GM21381 (cell line): ENCODE measurements at regions not wholly inside any gene's neighbourhood (a gene's known extent, or its start where the extent isn't known, plus 50 kb on each side); places are given as distances from the start of the nearest gene placed in this dataset.
"Not testable (repeated sequence)": the region's sequence is repeated elsewhere in the genome, so short reads cannot be mapped to it uniquely, and the experiment has no call there.

Source experiments
- ATAC-seq: cut with Tn5 transposase; IDR thresholded peaks from one replicate; pipeline ENCODE4 v1.9.1; 2021; ENCODE audit warnings: mild to moderate bottlenecking, moderate library complexity; ENCODE audit not compliant: unreplicated experiment

DNA sequence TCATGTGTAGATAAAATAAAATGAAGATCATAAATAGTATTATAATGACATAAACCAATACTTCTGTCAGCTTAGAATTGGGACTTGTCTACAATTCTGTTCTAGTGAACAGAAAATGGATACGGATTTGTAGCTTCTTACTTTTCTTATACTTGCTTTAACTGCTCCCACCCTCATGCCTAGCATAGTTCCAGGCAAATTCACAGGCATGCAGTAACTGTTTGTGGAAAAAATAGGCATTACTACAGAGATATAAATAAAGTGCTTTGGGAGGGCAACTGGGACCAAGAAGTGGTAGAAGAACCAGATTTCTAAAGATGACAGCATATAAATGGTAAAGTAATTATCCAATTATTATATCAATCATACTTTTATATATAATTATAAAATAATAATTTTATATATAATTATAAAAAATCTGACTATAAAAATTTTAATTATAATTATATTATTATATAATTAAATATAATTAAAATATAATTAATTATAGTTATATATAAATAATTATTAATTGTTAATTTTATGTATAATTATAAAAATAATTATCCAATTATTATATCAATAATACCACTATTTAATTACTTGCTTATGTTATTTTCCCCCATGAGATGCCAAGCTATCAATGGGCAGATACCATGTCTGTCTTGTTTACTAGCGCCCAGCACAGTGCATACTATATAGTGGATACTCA, 144.1 kb downstream of the NOC3L start:
- no peak for ATAC-seq

DNA sequence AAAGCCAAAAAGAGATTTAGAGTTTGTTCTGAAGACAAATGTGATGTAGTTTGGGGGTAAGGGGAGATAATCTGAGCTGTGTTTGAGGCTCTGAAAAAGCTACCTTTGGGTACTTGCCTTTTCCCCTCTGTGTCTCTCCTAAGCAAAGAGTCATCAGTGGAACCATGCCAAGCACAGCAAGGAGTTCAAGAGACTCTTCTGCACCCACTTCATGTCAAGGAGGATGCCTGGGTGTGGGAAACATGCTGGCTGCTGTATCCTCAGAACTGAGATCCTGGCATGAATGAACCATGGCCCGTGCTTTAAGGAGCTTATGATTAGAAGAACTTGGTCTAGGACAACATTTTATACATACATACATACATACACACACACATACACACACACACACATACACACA, 142.9 kb downstream of the NOC3L start:
- ATAC-seq = no peak

DNA sequence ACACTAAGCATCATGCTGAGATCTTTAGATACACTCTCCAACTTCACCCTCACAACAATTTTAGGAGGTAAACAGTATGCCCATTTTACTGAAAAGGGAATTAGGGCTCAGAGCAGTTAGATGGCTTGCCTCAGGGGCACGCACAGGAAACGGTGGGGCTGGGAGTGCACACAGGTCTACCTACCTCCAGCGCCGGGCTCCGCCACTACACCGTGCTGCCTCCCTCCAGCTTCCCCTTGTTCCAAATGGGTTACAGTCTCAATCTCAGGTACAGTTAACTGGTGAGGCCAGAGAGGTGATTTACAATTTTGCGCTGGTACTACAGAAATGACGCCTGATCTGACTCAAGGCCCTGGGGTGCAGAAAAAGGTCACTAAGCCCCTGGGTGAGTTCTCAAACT, 142.0 kb downstream of the NOC3L start:
- no peak for ATAC-seq

DNA sequence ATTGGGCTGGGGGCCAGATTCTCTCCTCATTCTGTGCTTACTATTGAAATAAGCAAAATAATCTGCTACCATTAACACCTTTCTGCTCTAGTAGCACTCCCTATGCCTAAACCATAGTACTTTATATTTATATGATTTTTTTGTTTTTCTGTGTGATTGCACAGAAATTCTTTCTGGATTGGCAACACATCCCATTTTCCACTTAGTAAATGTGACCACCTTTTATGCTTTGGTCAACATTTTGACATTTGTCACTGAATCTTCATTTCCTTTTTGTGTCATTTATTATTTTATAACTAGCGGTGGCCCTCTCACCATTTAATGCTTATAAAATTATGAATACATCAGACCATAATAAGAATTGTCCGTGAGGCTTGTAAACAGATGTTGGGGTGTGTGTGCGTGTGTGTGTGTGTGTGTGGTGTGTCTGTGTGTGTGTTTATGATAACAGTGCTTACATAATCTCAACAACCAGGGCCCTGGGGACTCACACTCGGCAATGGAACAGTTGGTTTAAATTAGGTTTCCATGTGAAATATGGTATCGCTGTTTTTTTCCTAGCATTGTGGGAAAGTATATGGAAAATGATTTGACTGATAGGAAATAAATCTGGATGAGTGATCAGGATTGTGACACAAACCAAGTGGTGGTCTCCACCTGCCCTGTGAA, 138.9 kb downstream of the NOC3L start:
- no peak for ATAC-seq

DNA sequence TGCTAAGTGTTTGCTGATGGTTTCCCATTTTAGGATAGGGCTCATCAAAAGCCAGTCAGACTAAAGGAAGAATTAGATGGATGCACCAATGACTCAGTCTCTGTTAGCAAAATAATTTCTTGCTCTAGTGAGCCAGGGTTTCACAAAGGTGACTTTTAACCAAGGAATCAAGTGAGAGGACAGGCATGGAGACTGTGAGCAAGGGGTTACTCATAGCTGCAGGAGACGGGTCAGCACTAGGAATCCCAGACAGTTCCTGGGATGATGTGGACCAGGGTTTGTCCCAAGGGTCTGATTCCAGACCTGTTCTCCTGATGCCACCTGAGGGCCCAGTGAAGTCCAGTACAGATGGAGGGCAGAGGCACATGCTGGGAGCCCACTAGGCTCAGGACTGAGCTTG, 138.1 kb downstream of the NOC3L start:
- ATAC-seq = no peak

DNA sequence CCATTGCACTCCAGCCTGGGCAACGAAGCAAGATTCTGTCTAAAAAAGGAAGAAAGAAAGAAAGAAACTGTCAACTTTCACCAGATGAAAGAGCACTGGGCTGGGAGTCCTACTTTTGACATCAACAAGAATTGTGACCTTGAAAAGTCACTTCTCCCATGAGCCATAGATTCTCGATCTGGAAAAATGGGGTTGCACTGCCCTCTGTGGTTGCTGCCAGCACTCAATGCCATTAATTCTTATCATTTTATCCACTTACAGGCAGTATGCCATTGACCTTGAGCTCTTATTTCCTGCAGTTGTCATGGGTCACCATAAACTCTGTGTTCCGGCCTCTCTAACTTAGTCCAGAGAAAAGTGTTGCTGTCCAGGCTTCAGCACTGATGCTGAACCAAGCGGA, 137.2 kb downstream of the NOC3L start:
- ATAC-seq = no peak

DNA sequence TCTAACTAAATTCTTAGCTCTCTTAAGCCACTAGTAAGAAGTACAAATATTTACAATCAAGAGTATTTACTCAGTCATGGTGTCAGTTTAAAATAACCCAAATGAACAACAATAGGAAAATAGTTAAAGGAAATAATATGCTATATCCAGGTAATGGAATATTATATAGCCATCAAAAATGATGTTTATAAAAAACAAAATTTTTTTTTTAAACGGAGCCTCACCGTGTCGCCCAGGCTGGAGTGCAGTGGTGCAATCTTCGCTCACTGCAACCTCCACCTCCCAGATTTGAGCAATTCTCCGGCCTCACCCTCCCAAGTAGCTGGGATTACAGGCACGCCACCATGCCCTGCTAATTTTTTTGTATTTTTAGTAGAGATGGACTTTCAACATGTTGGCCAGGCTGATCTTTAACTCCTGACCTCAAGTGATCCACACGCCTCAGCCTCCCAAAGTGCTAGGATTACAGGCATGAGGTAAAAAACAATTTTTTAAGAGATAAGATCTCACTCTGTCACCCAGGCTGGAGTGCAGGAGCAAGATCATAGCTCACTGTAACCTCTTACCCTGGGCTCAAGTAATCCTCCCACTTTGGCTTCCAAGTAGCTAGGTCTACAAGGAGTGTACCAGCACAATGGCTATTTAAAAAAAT, 132.5 kb downstream of the NOC3L start:
- ATAC-seq = no peak

DNA sequence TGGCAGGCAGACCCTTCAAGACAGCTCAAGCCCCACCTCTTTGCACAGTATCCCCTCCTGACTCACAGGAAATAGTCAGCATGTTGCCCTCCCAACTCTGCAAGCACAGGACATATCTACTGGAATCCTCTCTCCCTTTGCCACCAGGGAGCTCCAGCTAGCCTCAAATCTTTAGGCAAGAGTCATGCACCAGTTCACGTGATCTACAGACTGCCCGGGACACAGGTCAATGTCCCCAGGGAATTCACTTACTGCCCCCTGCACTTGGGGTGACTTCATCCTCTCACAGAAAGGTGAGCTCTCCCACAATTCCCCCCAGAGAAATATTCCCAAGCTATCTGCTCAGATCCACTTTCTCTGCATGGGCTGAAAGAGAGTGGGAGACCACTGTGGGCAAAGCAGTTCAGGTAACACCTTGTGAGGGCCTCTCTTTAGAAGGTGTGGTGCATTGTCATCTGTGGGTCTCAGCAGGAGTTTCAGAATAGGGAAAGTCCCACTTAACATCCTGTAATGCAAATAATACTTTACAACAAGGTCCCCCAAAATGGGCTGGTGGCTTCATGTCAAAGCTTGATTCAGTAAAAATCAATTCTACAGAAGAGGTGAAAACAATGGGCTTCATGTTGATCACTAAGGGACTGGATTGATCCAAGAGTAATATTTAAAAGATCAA, 129.9 kb downstream of the NOC3L start:
- ATAC-seq = no peak

DNA sequence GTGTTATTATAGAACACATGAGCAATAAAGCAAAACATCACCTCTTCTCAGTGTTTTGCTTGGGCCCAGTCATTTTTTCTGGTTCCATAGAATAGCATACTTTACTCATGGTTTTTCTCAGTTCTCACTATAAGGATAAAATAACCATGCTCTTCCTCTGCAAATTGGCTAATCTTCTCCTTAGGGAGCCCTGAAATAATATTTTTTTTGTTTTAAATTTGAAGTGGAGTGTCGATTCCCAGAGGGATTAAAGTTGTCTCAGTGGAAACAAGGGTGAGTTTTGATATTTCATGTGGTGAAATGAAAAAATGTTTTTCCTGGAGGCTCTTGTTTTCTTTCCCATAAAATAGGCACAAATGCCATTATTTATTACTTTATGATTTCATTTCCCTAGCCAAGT, 127.3 kb downstream of the NOC3L start:
- ATAC-seq = no peak

DNA sequence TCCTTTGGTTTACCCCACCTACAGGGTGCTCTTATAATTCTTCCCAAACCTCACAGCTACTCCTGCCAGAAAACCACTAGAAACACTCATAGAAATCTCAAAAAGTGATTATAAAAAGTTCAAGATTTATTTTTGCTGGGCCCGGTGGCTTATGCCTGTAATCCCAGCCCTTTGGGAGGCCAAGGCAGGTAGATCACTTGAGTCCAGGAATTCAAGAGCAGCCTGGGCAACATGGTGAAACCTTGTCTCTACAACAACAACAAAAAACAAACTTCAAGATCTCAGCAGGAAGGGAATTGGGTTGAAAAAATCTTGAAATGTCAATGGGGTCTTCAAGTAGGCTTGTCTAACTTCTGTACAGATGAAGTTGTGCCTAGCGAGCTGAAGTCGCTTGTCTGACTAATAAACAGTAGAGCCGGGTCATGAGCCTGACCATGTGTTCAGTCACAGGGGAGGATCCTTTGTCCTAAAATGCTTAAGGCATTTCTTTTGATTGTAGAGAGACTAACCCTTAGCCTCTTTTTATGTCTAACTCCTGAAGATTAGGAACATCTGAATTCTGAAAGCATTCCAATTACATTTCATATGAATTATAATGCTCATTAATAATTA, 124.6 kb downstream of the NOC3L start:
- no peak for ATAC-seq

DNA sequence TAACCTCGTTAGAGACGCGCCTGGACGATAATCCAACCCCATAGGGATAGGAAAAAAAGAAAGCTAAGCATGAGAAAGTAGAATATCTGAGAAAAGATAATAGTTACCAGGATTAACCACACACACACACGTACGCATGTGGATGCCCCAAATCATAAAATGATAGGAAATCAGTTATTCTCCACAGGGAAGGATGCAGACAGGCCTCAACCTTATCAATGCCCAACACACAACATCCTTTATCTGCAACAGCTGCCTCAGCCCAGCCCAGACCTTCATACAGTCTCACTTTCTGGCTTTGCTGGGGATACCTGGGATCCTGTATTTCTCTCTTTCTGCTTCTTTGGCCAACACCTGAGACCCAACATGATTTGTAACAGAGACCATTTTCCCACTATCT, 123.0 kb downstream of the NOC3L start:
- ATAC-seq = no peak

DNA sequence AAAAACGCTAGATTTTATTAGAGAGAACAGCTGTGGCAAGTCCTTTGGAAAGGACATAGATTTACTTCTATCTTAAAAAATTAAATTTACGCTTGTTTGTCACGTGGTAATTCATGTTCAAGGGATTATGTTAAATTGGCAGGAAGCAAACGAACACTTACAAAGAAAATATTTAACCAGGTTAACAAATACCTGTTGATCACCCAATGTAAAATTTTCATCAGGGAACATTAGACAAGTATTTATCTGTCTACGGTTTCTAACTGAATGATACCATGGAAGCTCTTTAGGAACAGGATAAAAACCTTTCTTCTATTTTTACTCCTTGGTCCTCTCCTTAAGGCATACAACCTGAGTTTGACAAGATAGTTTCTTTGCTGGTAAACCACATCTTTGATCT, 122.2 kb downstream of the NOC3L start:
- no peak for ATAC-seq

DNA sequence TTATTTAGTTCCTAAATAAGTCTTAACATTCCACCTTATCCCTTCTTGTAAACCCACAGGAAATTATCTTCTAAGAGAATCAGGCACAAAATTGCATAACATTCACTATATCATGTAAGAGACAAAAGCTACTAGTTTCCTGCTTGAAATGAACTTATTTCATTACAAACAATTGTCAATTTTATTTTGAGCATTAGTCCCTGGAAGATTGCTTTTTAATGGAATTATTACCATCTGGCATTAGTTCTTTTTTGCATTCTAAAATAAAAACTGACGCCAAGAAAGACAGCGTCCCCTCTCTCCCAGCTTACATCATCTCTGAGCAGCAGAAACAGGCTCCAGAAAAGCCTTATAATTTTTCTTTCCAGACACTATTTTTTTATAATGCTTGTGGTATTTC, 121.8 kb downstream of the NOC3L start:
- ATAC-seq = no peak

DNA sequence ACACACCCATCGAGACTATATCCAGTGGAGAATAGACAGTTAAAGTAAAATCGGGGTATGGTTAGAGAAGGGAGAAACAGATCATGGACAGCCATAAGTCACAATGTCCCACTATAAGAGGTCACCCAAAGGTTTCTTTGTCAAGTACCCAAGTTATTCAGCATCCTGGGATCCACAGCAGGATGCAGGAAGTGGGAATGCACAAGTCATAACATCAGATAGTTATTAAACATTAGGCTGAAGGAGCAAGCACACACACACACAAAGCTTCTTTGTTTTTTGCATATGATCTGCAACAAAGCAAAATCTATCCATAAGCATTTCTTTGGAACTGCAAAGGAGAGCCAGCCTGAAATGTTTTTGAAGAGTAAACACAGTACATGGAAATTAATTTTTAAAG, 111.6 kb downstream of the NOC3L start:
- no peak for ATAC-seq

DNA sequence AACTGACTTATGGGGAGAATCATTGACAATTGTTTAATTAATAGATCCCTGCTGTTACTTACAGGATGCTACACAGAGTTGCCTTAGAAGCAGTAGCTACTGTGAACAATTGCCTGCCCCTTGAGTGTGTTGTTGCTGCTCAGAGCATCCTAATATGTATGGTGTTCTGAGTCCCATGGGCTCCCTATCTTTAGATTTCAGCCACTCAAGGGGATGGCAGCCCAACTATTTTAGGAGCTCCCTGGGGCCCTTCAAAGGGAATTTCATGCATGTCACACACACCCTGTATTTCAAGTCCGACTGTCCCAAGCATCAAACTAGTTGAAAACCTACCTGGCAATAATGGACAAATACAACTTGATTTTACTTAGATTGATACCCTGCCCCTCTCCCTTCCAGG, 111.2 kb downstream of the NOC3L start:
- ATAC-seq = no peak

DNA sequence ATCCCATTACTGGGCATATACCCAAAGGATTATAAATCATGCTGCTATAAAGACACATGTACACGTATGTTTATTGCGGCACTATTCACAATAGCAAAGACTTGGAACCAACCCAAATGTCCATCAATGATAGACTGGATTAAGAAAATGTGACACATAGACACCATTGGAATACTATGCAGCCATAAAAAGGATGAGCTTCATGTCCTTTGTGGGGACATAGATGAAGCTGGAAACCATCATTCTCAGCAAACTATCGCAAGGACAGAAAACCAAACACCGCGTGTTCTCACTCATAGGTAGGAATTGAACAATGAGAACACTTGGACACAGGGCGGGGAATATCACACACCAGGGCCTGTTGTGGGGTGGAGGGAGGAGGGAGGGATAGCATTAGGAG, 105.3 kb downstream of the NOC3L start:
- not testable (repeated sequence) for ATAC-seq

DNA sequence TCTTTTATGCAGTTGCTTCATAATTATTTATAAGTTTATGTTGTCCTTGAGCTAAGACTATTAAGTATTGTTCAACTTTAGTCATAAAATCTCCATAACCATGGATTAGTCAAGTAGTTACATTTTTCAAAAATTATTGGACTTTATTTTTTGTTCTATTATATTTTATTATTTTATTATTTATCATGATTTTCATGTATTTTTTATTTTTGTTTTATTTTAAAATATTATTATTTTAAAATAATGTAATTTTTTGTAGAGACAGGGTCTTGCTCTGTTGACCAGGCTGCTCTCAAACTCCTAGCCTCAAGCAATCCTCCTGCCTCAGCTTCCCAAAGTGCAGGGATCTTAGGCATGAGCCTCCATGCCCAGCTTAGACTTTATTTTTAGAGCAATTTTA, 102.3 kb downstream of the NOC3L start:
- ATAC-seq = no peak

DNA sequence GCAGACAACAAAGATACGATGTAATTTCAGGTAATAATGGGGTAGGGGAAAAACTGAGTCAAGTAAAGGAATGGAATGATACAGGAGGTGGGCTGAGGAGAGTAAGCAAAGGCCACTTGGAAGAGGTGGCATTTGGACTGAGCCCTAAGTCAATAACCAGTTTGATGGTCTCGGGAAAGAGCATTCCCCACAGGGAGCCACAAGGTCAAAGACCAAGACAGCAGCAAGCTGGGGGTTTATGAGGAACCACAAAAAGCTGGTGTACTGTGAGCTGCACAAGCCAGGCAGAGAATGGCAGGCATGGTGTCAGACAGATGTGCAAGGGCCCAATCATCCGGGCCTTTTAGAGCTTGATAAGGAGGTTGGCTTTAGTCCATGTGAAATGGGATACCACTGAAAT, 98.7 kb downstream of the NOC3L start:
- ATAC-seq = no peak

DNA sequence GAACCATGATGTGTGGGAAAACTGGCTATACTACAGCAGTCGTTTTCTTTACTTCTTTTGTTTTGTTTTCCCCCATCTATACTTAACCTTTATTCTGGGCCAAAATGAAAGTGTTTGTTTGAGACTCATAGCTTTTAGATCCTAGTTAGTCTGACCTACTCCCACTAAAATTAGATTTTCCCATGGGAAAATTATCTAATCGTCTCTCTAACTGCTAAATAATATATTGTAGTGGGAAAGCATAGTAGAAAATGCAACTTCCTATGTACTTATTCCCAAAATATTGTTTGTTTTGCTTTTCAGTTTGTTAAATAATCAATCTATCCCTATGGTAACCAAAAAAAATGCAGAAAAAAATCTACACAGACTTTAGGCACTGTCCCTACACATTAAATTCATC, 96.6 kb downstream of the NOC3L start:
- no peak for ATAC-seq

DNA sequence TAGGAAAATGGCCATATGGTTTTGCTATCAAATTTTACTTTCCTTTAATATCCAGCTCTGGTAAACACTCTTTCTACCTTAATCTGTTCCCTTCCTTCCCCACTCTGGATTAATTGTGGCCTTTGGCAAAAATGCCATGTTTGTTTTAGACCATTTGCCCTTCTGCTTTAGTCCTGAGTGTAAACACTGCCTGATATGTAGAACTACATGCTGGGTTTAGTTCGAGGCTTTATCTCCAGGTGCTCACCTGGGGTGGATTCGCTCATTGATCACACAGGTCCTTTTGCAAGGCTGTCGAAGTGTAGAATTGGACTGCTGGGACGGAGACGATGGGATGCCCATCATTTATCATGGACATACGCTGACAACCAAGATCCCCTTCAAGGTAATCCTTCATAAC, 94.1 kb downstream of the NOC3L start:
- ATAC-seq = no peak

DNA sequence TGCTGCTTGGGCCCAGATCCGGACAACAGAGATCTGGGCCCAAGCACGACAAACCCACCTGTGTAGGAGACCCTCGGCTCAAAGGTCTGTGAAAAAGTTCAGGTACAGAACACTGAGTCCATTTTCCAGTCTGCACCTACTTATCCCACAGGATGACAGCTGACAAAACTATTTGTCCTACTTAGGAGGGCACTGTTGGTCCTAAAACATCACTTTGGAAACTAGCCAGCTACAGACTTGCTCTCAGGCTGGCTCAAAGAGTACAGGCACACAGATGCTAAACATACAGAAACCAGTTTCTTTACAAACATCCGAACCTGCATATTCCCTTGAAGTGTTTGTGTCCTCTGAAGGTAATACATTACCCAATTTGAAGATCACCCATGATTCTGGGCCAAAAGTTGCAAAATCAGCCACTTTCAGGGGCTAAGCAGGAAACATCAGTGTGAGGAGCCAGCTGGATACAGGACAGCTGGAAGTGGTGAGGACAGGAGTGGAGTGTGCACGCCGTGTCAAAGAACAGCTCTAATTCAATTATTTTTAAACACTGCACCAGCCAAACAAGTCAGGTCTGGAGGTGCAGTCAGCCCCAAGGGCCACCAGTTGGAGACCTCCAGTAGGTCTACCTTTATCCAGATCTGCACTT, 88.5 kb downstream of the NOC3L start:
- no peak for ATAC-seq
